ENCODE measurements at regions not wholly inside any gene's neighbourhood (a gene's known extent, or its start where the extent isn't known, plus 50 kb on each side); places are given as distances from the start of the nearest gene placed in this dataset.

DNA sequence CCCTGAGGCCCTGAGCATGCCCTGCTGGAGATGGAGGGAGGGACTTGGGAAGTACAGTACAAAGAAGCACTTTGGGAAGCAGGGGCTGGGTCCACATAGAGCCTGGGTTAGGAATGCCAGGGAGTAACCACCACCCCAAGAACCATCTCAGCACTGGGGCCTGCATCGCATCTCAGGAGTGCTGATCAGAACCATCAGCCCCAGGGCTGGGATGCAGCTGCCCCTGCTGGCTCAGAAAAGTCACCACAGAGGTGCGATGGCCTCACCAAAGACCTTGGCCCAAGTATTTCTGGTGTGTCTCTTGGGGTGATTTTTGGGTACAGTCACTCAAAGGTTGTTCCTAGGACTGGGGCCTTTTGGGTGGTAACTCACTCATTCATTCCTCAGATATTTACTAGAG is 236.8 kb upstream of the MVB12B start:
- no peak for TF ChIP-seq POLR2A (IDR thresholded peaks at IDR 0.05; ENCODE audit: low read depth, low read length)
- TF ChIP-seq, protein P1, sequence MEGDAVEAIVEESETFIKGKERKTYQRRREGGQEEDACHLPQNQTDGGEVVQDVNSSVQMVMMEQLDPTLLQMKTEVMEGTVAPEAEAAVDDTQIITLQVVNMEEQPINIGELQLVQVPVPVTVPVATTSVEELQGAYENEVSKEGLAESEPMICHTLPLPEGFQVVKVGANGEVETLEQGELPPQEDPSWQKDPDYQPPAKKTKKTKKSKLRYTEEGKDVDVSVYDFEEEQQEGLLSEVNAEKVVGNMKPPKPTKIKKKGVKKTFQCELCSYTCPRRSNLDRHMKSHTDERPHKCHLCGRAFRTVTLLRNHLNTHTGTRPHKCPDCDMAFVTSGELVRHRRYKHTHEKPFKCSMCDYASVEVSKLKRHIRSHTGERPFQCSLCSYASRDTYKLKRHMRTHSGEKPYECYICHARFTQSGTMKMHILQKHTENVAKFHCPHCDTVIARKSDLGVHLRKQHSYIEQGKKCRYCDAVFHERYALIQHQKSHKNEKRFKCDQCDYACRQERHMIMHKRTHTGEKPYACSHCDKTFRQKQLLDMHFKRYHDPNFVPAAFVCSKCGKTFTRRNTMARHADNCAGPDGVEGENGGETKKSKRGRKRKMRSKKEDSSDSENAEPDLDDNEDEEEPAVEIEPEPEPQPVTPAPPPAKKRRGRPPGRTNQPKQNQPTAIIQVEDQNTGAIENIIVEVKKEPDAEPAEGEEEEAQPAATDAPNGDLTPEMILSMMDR (IDR thresholded peaks at IDR 0.05; ENCODE audit: extremely low read depth in 1 of 2, insufficient read depth in 1 of 2, low read depth in 1 of 2, low read length in 2 of 2), result no peak
- TF ChIP-seq POLR2AphosphoS5 (IDR thresholded peaks at IDR 0.05; ENCODE audit: insufficient read depth, low read depth, low read length), result no peak
- TF ChIP-seq EZH2 (IDR thresholded peaks at IDR 0.05; ENCODE audit: borderline replicate concordance, low read depth, low read length, severe bottlenecking), result no peak
- TF ChIP-seq JUN (IDR thresholded peaks at IDR 0.05; ENCODE audit: borderline replicate concordance, insufficient read depth, insufficient read length, low read depth), result no peak
- no peak for TF ChIP-seq GATA2 (IDR thresholded peaks at IDR 0.05; ENCODE audit: insufficient read depth, insufficient read length, low read depth, low read length)
- no peak for TF ChIP-seq MYC (IDR thresholded peaks at IDR 0.05; ENCODE audit: low read depth, low read length)
- TF ChIP-seq, protein P2, sequence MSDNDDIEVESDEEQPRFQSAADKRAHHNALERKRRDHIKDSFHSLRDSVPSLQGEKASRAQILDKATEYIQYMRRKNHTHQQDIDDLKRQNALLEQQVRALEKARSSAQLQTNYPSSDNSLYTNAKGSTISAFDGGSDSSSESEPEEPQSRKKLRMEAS (IDR thresholded peaks at IDR 0.05; ENCODE audit: insufficient read depth, insufficient read length), result no peak
- TF ChIP-seq FOS (IDR thresholded peaks at IDR 0.05; ENCODE audit: borderline replicate concordance, insufficient read depth, low read length), result no peak

All from endothelial cell of umbilical vein (primary cell).